Lung (tissue), 11 donors: ENCODE measurements at regions not wholly inside any gene's neighbourhood (a gene's known extent, or its start where the extent isn't known, plus 50 kb on each side); places are given as distances from the start of the nearest gene placed in this dataset.
"Not testable (repeated sequence)": the region's sequence is repeated elsewhere in the genome, so short reads cannot be mapped to it uniquely, and the experiment has no call there.

ENCODE experiments used
- ATAC-seq: fragments of 200-7000 bp; cut with Tn5 transposase; one replicate; pipeline ENCODE4 v1.9.1; 2020; ENCODE audit warnings: moderate number of reproducible peaks; ENCODE audit not compliant: insufficient read depth, low FRiP score
- DNase-seq, 3 donors: peaks; one replicate each; pipeline ENCODE4 v3.0.0-alpha.2; 2013 to 2017
- H3K27ac ChIP-seq, 2 donors: one replicate each; pipeline ENCODE4 v1.5.1; 2013; ENCODE audit warnings: mild to moderate bottlenecking in 2 of 2, moderate library complexity in 2 of 2, control low read depth in 1 of 2, inconsistent platforms in 1 of 2, low read depth in 1 of 2, low read length in 1 of 2
- H3K27me3 ChIP-seq, 3 donors: one replicate each; pipeline ENCODE4 v1.5.1; 2013; ENCODE audit warnings: low read length in 2 of 3; ENCODE audit not compliant: control insufficient read depth in 3 of 3, insufficient read depth in 3 of 3
- H3K36me3 ChIP-seq, 4 donors: one replicate each; pipeline ENCODE4 v1.5.1; 2013; ENCODE audit warnings: low read length in 4 of 4, mild to moderate bottlenecking in 1 of 4, moderate library complexity in 1 of 4; ENCODE audit not compliant: control insufficient read depth in 4 of 4, insufficient read depth in 4 of 4
- H3K4me1 ChIP-seq, 5 donors: one replicate each; pipeline ENCODE4 v1.5.1; 2013; ENCODE audit warnings: low read length in 5 of 5, mild to moderate bottlenecking in 2 of 5, moderate library complexity in 1 of 5; ENCODE audit not compliant: control insufficient read depth in 5 of 5, insufficient read depth in 5 of 5
- H3K4me3 ChIP-seq: one replicate; pipeline ENCODE4 v1.5.1; 2013; ENCODE audit warnings: mild to moderate bottlenecking, control low read depth, moderate library complexity
- H3K9ac ChIP-seq, 2 donors: one replicate each; pipeline ENCODE4 v1.5.1; 2013; ENCODE audit warnings: low read length in 2 of 2, control low read depth in 1 of 2; ENCODE audit not compliant: insufficient read depth in 1 of 2
- H3K9me3 ChIP-seq, 4 donors: one replicate each; pipeline ENCODE4 v1.5.1; 2013; ENCODE audit warnings: low read length in 3 of 4, mild to moderate bottlenecking in 1 of 4, moderate library complexity in 1 of 4; ENCODE audit not compliant: control insufficient read depth in 4 of 4, insufficient read depth in 3 of 4
- CTCF ChIP-seq: IDR thresholded peaks from 2 replicates; pipeline ENCODE4 v1.5.1; 2012; ENCODE audit warnings: mild to moderate bottlenecking; ENCODE audit errors: control extremely low read depth, extremely low read depth
- WGBS, 2 donors: extraction: QIAGEN DNeasy Blood & Tissue Kit; methylation state at CpG; one replicate each; pipeline ENCODE4 v1.1.7; 2013; 5-methylcytosine and 5-hydroxymethylcytosine counted together
- donor health status: control.
- donor health status: control.
- donor health status: Bipolar disorder and iron deficiency.
- donor health status: healthy.
- donor health status: DM: yes; HTN: yes; CAD: no.

- TF ChIP-seq CTCF: no peak
- Histone ChIP-seq H3K4me3 (no peak overlapping the region), H3K9ac (no peak overlapping the region), H3K27me3 (no peaks in the 10 kb centered on the region), H3K36me3 (no peaks in the 10 kb centered on the region), H3K9me3 (no peaks in the 10 kb centered on the region), H3K4me1 (no peaks in the 10 kb centered on the region), H3K27ac (no peak overlapping the region)
- ATAC-seq: no peak
- WGBS, 2 donors: 57 to 79% methylated on average over 13 of the region's 13 CpGs
- DNase-seq: peak; percentile 64 to 73 (median 70)
Observed at GRCh38 chr5:17415321-17415758, 82.7 kb upstream of the TAF11L2 start.

DNA sequence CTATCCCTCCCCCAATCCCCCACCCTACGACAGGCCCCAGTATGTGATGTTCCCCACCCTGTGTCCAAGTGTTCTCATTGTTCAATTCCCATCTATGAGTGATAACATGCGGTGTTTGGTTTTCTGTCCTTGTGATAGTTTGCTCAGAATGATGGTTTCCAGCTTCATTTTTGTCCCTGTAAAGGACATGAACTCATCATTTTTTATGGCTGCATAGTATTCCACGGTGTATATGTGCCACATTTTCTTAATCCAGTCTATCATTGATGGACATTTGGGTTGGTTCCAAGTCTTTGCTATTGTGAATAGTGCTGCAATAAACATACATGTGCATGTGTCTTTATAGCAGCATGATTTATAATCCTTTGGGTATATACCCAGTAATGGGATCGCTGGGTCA lies 81.7 kb upstream of the TAF11L2 start:
- H3K36me3 ChIP-seq, H3K27ac ChIP-seq, H3K4me1 ChIP-seq, H3K4me3 ChIP-seq, DNase-seq, H3K9ac ChIP-seq, H3K27me3 ChIP-seq, H3K9me3 ChIP-seq, ATAC-seq: not testable (repeated sequence)
- WGBS, 2 donors: 79 to 95% methylated on average over 3 of the region's 4 CpGs

DNA sequence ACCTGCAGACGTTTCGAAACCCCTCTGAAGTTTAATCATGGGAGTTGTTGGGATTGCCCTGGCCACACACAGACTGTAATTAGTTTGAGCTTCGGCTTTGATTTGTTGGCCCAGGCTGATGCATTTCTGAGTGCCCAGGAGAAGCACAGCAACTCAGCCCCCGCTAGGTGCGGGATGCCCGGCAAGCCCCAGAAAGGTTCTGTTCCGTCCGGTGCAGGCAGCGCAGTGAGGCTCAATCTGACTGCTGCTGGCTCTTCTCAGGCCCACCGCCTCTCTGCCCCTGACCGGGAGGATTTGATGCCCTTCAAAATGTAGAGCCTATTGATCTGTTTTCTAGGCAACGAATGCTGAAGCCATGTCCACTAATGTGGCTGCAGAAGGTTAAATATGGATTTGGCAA lies 73.4 kb upstream of the TAF11L2 start:
- Histone ChIP-seq H3K9ac (no peak overlapping the region), H3K27me3 (no peaks in the 10 kb centered on the region), H3K4me1 (no peaks in the 10 kb centered on the region), H3K36me3 (no peaks in the 10 kb centered on the region), H3K27ac (no peak overlapping the region), H3K4me3 (no peak overlapping the region), H3K9me3 (no peaks in the 10 kb centered on the region)
- no peak for ATAC-seq
- WGBS, 2 donors: 91 to 95% methylated on average over 12 of the region's 12 CpGs
- DNase-seq: no peak
- TF ChIP-seq CTCF: no peak

GRCh38 chr5:17425385-17426070 lies 72.5 kb upstream of the TAF11L2 start:
- Histone ChIP-seq H3K27me3 (no peaks in the 10 kb centered on the region), H3K27ac (no peak overlapping the region), H3K9me3 (no peaks in the 10 kb centered on the region), H3K4me1 (no peaks in the 10 kb centered on the region), H3K4me3 (no peak overlapping the region), H3K36me3 (no peaks in the 10 kb centered on the region), H3K9ac (no peak overlapping the region)
- no peak for TF ChIP-seq CTCF
- no peak for ATAC-seq
- WGBS, 2 donors: 84 to 90% methylated on average over 8 of the region's 8 CpGs
- no peak for DNase-seq
